ENCODE measurements at regions not wholly inside any gene's neighbourhood (a gene's known extent, or its start where the extent isn't known, plus 50 kb on each side); places are given as distances from the start of the nearest gene placed in this dataset.

- peaks cover 4% of the 10 kb centered on the region for H3K9me3 Mint-ChIP-seq
- Histone ChIP-seq H3K27me3 (ENCODE audit: control insufficient read depth in 1 of 2, insufficient read depth in 2 of 2, low read length in 2 of 2) (no peaks in the 10 kb centered on the region), H3K4me3 (ENCODE audit: low read length) (no peak overlapping the region), H3K9me3 (ENCODE audit: control insufficient read depth in 1 of 2, insufficient read depth in 1 of 2, low read length in 2 of 2) (no peaks in the 10 kb centered on the region), H3K4me1 (ENCODE audit: insufficient read depth, low read length) (no peaks in the 10 kb centered on the region), H3K27ac (ENCODE audit: low read depth in 1 of 2, low read length in 2 of 2) (no peak overlapping the region), H3K36me3 (ENCODE audit: insufficient read depth, low read length) (no peaks in the 10 kb centered on the region)
- H3K36me3 Mint-ChIP-seq (ENCODE audit: low read depth), result no peaks in the 10 kb centered on the region
- ChIA-PET CTCF (no interaction called here), POLR2A (no interaction called here)
- H3K4me1 Mint-ChIP-seq (ENCODE audit: low read depth), result no peaks in the 10 kb centered on the region
- DNase-seq (no peak), ATAC-seq (ENCODE audit: poor library complexity) (no peak)
- intact Hi-C loops (cut with DNase I, micrococcal nuclease), result no loop called here
- H3K27me3 Mint-ChIP-seq, result no peaks in the 10 kb centered on the region
- no peak overlapping the region for H3K4me3 Mint-ChIP-seq
- no peak for TF ChIP-seq CTCF (IDR thresholded peaks at IDR 0.05)
- H3K27ac Mint-ChIP-seq, result no peak overlapping the region
Observed at GRCh38 chr4:27198246-27198645, 337.6 kb downstream of the STIM2 start.

GRCh38 chr4:27198971-27199370 is 338.3 kb downstream of the STIM2 start:
- H3K36me3 ChIP-seq (ENCODE audit: insufficient read depth, low read length), result no peaks in the 10 kb centered on the region
- ATAC-seq (ENCODE audit: poor library complexity), result no peak
- H3K4me1 ChIP-seq (ENCODE audit: insufficient read depth, low read length), result no peaks in the 10 kb centered on the region
- intact Hi-C loops (cut with DNase I, micrococcal nuclease), result no loop called here
- ChIA-PET POLR2A (interaction anchor here (0.7 kb wide), 1 partner anchor 148 kb away, joined by 4 read pairs; no protein-coding TSS in a partner anchor), CTCF (no interaction called here)
- no peak for TF ChIP-seq CTCF (IDR thresholded peaks at IDR 0.05)
- no peaks in the 10 kb centered on the region for H3K36me3 Mint-ChIP-seq (ENCODE audit: low read depth)
- no peaks in the 10 kb centered on the region for H3K9me3 ChIP-seq (ENCODE audit: control insufficient read depth in 1 of 2, insufficient read depth in 1 of 2, low read length in 2 of 2)
- H3K27me3 Mint-ChIP-seq, result no peaks in the 10 kb centered on the region
- no peak overlapping the region for H3K27ac ChIP-seq (ENCODE audit: low read depth in 1 of 2, low read length in 2 of 2)
- no peaks in the 10 kb centered on the region for H3K27me3 ChIP-seq (ENCODE audit: control insufficient read depth in 1 of 2, insufficient read depth in 2 of 2, low read length in 2 of 2)
- H3K4me3 ChIP-seq (ENCODE audit: low read length), result no peak overlapping the region
- no peak overlapping the region for H3K27ac Mint-ChIP-seq
- peaks cover 5% of the 10 kb centered on the region for H3K9me3 Mint-ChIP-seq
- H3K4me3 Mint-ChIP-seq, result no peak overlapping the region
- H3K4me1 Mint-ChIP-seq (ENCODE audit: low read depth), result no peaks in the 10 kb centered on the region
- DNase-seq, result no peak

GRCh38 chr4:27206009-27206408 is 345.4 kb downstream of the STIM2 start:
- TF ChIP-seq CTCF (IDR thresholded peaks at IDR 0.05), result no peak
- CTCF ChIA-PET, result no interaction called here
- intact Hi-C loops (cut with DNase I, micrococcal nuclease), result no loop called here

More at GRCh38 chr4:27206009-27206408, 345.4 kb downstream of the STIM2 start:
- H3K4me3 Mint-ChIP-seq, result no peak overlapping the region
- no peaks in the 10 kb centered on the region for H3K27me3 ChIP-seq (ENCODE audit: control insufficient read depth in 1 of 2, insufficient read depth in 2 of 2, low read length in 2 of 2)
- H3K9me3 ChIP-seq (ENCODE audit: control insufficient read depth in 1 of 2, insufficient read depth in 1 of 2, low read length in 2 of 2), result no peaks in the 10 kb centered on the region
- no peaks in the 10 kb centered on the region for H3K4me1 ChIP-seq (ENCODE audit: insufficient read depth, low read length)
- H3K27ac Mint-ChIP-seq, result no peak overlapping the region
- no peaks in the 10 kb centered on the region for H3K36me3 ChIP-seq (ENCODE audit: insufficient read depth, low read length)
- no peaks in the 10 kb centered on the region for H3K36me3 Mint-ChIP-seq (ENCODE audit: low read depth)
- no peak overlapping the region for H3K4me3 ChIP-seq (ENCODE audit: low read length)
- H3K9me3 Mint-ChIP-seq, result peaks cover 5% of the 10 kb centered on the region
- no peak for ATAC-seq (ENCODE audit: poor library complexity)
- H3K27me3 Mint-ChIP-seq, result no peaks in the 10 kb centered on the region
- POLR2A ChIA-PET, result no interaction called here
- no peaks in the 10 kb centered on the region for H3K4me1 Mint-ChIP-seq (ENCODE audit: low read depth)
- H3K27ac ChIP-seq (ENCODE audit: low read depth in 1 of 2, low read length in 2 of 2), result no peak overlapping the region
- no peak for DNase-seq

All from CD4-positive, alpha-beta T cell (primary cell).